HUDEP-2 (cell line): ENCODE measurements at regions not wholly inside any gene's neighbourhood (a gene's known extent, or its start where the extent isn't known, plus 50 kb on each side); places are given as distances from the start of the nearest gene placed in this dataset.
A peak's percentile ranks its signal among the peaks of the same experiment; 100 is the strongest.
"Not testable (repeated sequence)": the region's sequence is repeated elsewhere in the genome, so short reads cannot be mapped to it uniquely, and the experiment has no call there.

Experiments used
- DNase-seq, 76 experiments: peaks; one replicate each; lab custom pipeline; 2025; ENCODE audit not compliant: unreplicated experiment in 76 of 76; lab: John Stamatoyannopoulos, UW

- DNase-seq, result no peak
These were observed 163.1 kb downstream of the SOD2 start for GRCh38 chr6:159529934-159530333.

GRCh38 chr6:159527351-159527750 lies 165.7 kb downstream of the SOD2 start:
- DNase-seq, result no peak

- DNase-seq, result no peak
These were observed 167.5 kb downstream of the SOD2 start for GRCh38 chr6:159525445-159526025.

GRCh38 chr6:159522877-159523547 lies 170.0 kb downstream of the SOD2 start:
- DNase-seq, result no peak

- no peak for DNase-seq
These were observed 171.1 kb downstream of the SOD2 start for GRCh38 chr6:159521962-159522361.

- DNase-seq, result peak in 42 of 76 experiments; percentile 5 to 66 (median 30)
These were observed 173.0 kb downstream of the SOD2 start for GRCh38 chr6:159520002-159520401.

GRCh38 chr6:159515811-159516210 lies 177.2 kb downstream of the SOD2 start:
- not testable (repeated sequence) for DNase-seq

GRCh38 chr6:159513914-159514313 lies 179.1 kb downstream of the SOD2 start:
- DNase-seq, result no peak

GRCh38 chr6:159513074-159513720 lies 179.8 kb downstream of the SOD2 start:
- DNase-seq, result no peak

- DNase-seq, result no peak
These were observed 180.5 kb downstream of the SOD2 start for GRCh38 chr6:159512571-159512970.

GRCh38 chr6:159512104-159512503 lies 180.9 kb downstream of the SOD2 start:
- no peak for DNase-seq

GRCh38 chr6:159510141-159510540 lies 182.9 kb downstream of the SOD2 start:
- DNase-seq, result no peak

- no peak for DNase-seq
These were observed 184.1 kb downstream of the SOD2 start for GRCh38 chr6:159508931-159509330.

- DNase-seq, result no peak
These were observed 187.0 kb downstream of the SOD2 start for GRCh38 chr6:159506048-159506447.

- no peak for DNase-seq
These were observed 187.7 kb downstream of the SOD2 start for GRCh38 chr6:159505140-159505922.

GRCh38 chr6:159501558-159501957 lies 191.5 kb downstream of the SOD2 start:
- peak in 2 of 76 experiments; percentile 19 to 28 for DNase-seq

GRCh38 chr6:159499034-159499433 lies 194.0 kb downstream of the SOD2 start:
- DNase-seq, result peak in 67 of 76 experiments; percentile 12 to 97 (median 71)

- DNase-seq, result no peak
These were observed 198.5 kb downstream of the SOD2 start for GRCh38 chr6:159494586-159494972.

GRCh38 chr6:159493898-159494585 lies 199.0 kb downstream of the SOD2 start:
- DNase-seq, result no peak

GRCh38 chr6:159493231-159493897 lies 199.7 kb downstream of the SOD2 start:
- no peak for DNase-seq
